Endothelial cell (in vitro differentiated cells): ENCODE measurements at regions not wholly inside any gene's neighbourhood (a gene's known extent, or its start where the extent isn't known, plus 50 kb on each side); places are given as distances from the start of the nearest gene placed in this dataset.
A peak's percentile ranks its signal among the peaks of the same experiment; 100 is the strongest.

Experiments used
- DNase-seq: peaks from one replicate; pipeline ENCODE4 v3.0.0; 2021; ENCODE audit warnings: low spot score
- H3K27ac Mint-ChIP-seq: one replicate; pipeline ENCODE4 v1.8.0; 2021; ENCODE audit warnings: mixed read lengths, inconsistent platforms; ENCODE audit not compliant: unreplicated experiment
- H3K27me3 Mint-ChIP-seq: one replicate; pipeline ENCODE4 v1.8.0; 2021; ENCODE audit warnings: mild to moderate bottlenecking, moderate library complexity, mixed read lengths, inconsistent platforms; ENCODE audit not compliant: unreplicated experiment
- H3K36me3 Mint-ChIP-seq: one replicate; pipeline ENCODE4 v1.8.0; 2021; ENCODE audit warnings: mild to moderate bottlenecking, low read depth, mixed read lengths, inconsistent platforms; ENCODE audit not compliant: unreplicated experiment
- H3K4me1 Mint-ChIP-seq: one replicate; pipeline ENCODE4 v1.8.0; 2021; ENCODE audit warnings: mild to moderate bottlenecking, mixed read lengths, inconsistent platforms; ENCODE audit not compliant: unreplicated experiment
- H3K4me3 Mint-ChIP-seq: one replicate; pipeline ENCODE4 v1.8.0; 2021; ENCODE audit warnings: mild to moderate bottlenecking, mixed read lengths, inconsistent platforms; ENCODE audit not compliant: unreplicated experiment
- H3K9me3 Mint-ChIP-seq: one replicate; pipeline ENCODE4 v1.8.0; 2021; ENCODE audit warnings: mixed read lengths, inconsistent platforms; ENCODE audit not compliant: unreplicated experiment
- CTCF ChIP-seq: fragments of 200-600 bp; sonication (generic); IDR thresholded peaks from one replicate; pipeline ENCODE4 v1.5.0; 2021; ENCODE audit warnings: antibody characterized with exemption; ENCODE audit not compliant: unreplicated experiment

GRCh38 chr5:58133216-58133615 lies 326.7 kb downstream of the PLK2 start:
- TF ChIP-seq CTCF, result no peak
- no peak for DNase-seq
- H3K27me3 Mint-ChIP-seq, result no peaks in the 10 kb centered on the region
- H3K27ac Mint-ChIP-seq, result no peak overlapping the region
- no peaks in the 10 kb centered on the region for H3K4me1 Mint-ChIP-seq
- no peaks in the 10 kb centered on the region for H3K9me3 Mint-ChIP-seq
- H3K4me3 Mint-ChIP-seq, result no peak overlapping the region
- H3K36me3 Mint-ChIP-seq, result no peaks in the 10 kb centered on the region

DNA sequence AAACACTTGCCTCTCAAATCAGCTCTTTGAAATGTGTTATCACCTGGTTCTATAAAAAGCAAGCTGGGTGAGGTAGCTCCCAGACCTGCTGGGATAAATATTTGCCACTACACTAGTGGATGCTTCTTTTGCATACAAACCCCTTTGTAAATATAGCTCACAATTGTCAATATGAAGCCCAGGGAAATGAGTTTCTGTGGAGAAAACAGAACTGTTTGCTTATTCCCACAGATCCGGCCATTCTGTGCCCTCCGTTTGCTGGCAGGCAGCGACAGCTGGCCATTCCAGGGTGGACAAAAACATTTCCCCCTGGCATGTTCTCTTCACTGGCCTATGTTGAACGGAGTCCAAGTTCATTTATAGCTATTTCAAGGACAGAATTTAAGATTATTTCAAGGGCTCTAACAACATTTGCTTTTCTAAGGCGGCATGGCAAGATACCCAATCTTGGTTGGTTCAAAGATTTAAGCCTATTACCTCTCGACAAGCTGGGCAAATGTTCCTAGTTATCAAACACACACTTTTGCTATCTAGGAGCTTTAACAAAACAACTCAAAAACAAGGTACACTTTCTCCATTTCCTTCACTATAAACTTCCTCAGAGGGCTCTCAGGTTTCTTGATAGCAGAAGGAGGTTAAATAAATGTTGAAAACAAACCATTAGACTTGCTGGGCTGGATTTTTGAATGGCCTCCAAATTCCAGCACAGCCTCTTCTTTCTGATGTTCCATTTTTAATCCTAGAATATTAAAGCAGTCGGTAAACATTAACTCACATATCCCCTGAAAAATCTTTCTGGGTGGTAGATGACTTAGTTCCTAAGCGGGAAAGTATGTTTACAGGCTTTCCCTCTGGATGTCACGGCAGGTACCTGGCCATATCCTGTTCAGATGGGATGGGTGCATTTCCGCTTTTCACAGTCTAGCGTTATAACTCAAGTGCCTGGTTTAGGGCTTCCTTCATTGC lies 332.3 kb downstream of the PLK2 start:
- Mint-ChIP-seq H3K4me3 (no peak overlapping the region), H3K27ac (peak overlapping the region; percentile 71)
- no peak for DNase-seq

GRCh38 chr5:58123501-58123900 lies 336.4 kb downstream of the PLK2 start:
- Mint-ChIP-seq H3K9me3 (no peaks in the 10 kb centered on the region), H3K4me3 (no peak overlapping the region), H3K4me1 (peaks cover 9% of the 10 kb centered on the region), H3K27me3 (no peaks in the 10 kb centered on the region), H3K36me3 (no peaks in the 10 kb centered on the region), H3K27ac (no peak overlapping the region)
- DNase-seq, result no peak
- no peak for TF ChIP-seq CTCF

More for the DNA sequence above, 332.3 kb downstream of the PLK2 start:
- no peaks in the 10 kb centered on the region for H3K27me3 Mint-ChIP-seq
- TF ChIP-seq CTCF, result no peak
- peaks cover 9% of the 10 kb centered on the region for H3K4me1 Mint-ChIP-seq
- H3K36me3 Mint-ChIP-seq, result no peaks in the 10 kb centered on the region
- H3K9me3 Mint-ChIP-seq, result no peaks in the 10 kb centered on the region

- H3K27me3 Mint-ChIP-seq, result no peaks in the 10 kb centered on the region
- peaks cover 15% of the 10 kb centered on the region for H3K4me1 Mint-ChIP-seq
- H3K27ac Mint-ChIP-seq, result no peak overlapping the region
- DNase-seq, result no peak
- TF ChIP-seq CTCF, result no peak
- H3K36me3 Mint-ChIP-seq, result no peaks in the 10 kb centered on the region
- no peak overlapping the region for H3K4me3 Mint-ChIP-seq
- H3K9me3 Mint-ChIP-seq, result no peaks in the 10 kb centered on the region
Measured at GRCh38 chr5:58122848-58123392, 337.0 kb downstream of the PLK2 start.

DNA sequence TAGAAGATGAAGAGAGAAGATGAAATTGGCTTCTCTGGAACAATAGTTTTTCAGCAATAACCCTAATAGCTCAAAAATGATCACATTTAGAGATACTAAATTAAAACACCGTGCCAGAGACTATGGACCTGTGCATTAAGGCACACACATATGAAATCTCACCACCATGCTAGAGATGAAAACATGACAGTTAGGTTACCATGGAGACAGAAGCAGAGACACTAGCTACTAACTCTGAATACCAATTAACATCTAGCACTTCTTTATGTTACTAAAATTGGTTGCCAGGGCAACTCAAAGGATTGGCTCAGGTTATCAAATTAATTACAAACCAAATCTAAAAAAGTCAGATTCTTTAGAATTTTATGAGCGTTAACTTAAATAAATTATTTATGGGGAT lies 337.7 kb downstream of the PLK2 start:
- H3K4me1 Mint-ChIP-seq, result peaks cover 15% of the 10 kb centered on the region

More for the DNA sequence above, 337.7 kb downstream of the PLK2 start:
- Mint-ChIP-seq H3K4me3 (no peak overlapping the region), H3K9me3 (no peaks in the 10 kb centered on the region), H3K36me3 (no peaks in the 10 kb centered on the region), H3K27ac (no peak overlapping the region), H3K27me3 (no peaks in the 10 kb centered on the region)
- TF ChIP-seq CTCF, result no peak
- no peak for DNase-seq
